ENCODE measurements at regions not wholly inside any gene's neighbourhood (a gene's known extent, or its start where the extent isn't known, plus 50 kb on each side); places are given as distances from the start of the nearest gene placed in this dataset.

DNA sequence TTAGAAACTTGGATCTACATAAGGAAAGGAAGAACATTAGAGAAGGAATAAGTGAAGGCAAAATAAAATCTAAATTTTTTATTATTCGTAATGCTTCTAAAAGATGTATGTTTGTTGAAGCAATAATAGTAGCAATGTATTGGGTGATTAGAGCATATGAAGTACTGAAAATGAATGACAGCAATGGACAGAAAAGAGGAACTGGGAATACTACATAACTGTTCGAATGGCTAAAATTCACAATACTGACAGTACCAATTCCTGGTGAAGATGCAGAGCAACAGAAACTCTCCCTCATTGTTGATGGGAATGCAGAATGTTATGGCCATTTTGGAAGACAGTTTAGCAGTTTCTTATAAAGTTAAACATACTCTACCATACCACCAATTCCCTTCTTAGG lies 177.3 kb upstream of the SPEF2 start:
- no peak for TF ChIP-seq POLR2A (IDR thresholded peaks at IDR 0.05; ENCODE audit: low read depth, low read length)
- TF ChIP-seq POLR2AphosphoS5 (IDR thresholded peaks at IDR 0.05; ENCODE audit: low read depth, low read length): no peak
